ENCODE measurements at regions not wholly inside any gene's neighbourhood (a gene's known extent, or its start where the extent isn't known, plus 50 kb on each side); places are given as distances from the start of the nearest gene placed in this dataset.

DNA sequence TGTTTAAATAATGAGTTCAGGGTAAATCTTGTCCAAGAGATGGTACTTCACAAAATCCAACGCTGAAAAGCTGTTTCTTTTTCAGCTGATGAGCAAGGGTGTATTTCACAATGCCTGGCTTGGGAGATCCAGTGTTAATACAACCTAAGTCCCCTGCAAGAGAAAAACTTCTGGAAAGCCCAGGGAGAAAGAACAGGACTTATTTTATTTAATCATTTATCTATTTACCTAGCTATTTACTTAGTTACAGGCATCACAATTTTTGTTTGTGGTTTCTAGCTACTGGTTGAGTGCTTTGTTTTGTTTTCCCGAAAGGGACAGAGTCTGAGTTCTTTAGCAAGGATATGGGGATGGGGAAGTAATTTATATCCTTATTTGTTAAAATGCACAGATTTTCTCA, 598.2 kb upstream of the SYT4 start:
- no peak for DNase-seq (ENCODE audit: extremely low read depth in 1 of 2, low read depth in 1 of 2)

GRCh38 chr18:43876286-43876685, 599.0 kb upstream of the SYT4 start:
- no peak for DNase-seq (ENCODE audit: extremely low read depth in 1 of 2, low read depth in 1 of 2)

DNA sequence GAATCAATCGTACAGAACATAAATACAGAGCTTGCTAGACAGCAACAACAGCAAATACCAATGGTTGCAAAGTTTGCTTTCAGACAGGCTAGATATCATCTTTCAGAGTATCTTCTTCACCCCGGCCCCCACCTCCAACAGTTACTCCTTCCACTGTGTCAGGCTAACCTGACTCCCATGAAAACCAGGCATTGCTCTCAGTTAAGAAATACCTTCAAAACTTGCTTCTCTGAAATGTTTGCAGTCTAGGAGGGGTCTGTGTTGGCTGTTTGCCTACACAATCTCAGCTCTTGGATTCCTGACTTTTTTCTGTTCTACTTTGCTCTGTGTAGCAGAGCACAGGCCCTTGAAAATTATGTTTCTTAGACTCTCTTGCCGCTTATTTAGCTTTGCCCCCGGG, 599.5 kb upstream of the SYT4 start:
- no peak for DNase-seq (ENCODE audit: extremely low read depth in 1 of 2, low read depth in 1 of 2)

GRCh38 chr18:43877616-43878321, 600.5 kb upstream of the SYT4 start:
- no peak for DNase-seq (ENCODE audit: extremely low read depth in 1 of 2, low read depth in 1 of 2)

DNA sequence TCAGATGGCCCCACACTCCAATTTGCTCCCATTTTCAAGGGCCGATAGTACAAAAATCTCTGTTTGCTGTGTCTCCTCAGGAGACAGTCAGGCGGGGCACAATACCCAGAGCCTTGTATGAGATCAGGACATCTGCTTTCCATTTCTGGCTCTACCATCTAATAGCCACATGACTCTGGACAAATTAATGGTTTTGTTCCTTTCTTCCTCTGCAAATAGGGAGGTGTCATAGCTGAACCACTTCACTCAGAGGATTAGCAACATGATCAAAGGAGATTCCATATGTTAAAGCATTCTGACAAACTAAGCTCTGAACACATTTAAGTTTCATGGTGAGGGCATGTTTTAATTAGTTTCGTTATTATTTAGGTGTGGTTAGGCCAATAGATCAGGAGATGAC, 602.1 kb upstream of the SYT4 start:
- DNase-seq (ENCODE audit: extremely low read depth in 1 of 2, low read depth in 1 of 2), result no peak

DNA sequence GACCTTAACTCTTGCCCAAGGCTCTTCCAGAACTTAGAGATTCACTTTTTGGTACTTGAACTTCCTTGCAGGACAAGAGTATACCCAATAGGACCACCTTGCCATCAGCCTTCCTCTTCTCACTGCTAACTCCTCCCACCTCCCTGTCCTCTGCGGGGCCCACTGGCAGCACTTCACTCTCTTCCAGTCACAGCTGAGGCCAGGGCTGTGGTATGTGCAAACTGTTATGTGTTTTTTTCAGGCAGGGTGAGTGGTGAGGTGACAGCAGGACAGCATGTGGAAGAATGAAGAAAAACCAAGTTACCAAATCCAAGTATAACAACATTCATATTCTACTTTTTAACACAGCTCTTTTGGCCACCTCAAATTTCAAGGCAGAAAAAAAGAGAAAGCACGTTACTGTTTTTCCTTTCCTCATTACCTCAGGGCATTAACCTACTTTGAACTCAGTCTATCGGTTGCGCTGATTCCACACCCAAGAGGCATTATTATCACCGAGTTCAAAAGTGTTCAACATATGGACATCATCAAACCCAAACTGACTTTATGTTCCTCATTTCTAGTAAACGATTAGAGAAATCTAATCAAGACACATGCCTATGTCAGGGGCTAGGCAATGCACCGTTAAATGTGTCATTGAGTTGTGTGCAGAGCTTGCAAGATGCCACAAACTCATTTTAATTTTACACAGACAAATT, 605.2 kb upstream of the SYT4 start:
- no peak for DNase-seq (ENCODE audit: extremely low read depth in 1 of 2, low read depth in 1 of 2)

- DNase-seq (ENCODE audit: extremely low read depth in 1 of 2, low read depth in 1 of 2), result no peak
Measured at GRCh38 chr18:43883886-43884285, 606.6 kb upstream of the SYT4 start.

DNA sequence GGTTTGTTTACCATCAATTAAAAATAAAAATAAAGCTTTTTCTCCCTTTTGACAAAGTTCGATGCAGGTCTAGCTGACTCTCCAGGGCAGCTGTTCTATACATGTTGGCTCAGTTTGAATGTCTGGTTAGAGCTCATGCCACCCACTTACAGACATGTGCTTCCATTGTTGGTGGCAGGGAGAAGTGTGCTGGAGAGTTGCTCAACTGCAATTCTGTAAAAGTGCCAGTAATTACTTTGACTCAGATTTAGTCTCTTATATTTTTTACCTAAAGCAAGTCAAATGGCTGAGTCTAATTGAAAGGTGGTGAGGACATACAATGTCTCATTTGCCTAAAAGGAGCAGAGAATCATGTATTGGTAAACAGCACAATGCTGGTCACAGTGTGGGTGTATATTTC, 609.1 kb upstream of the SYT4 start:
- no peak for DNase-seq (ENCODE audit: extremely low read depth in 1 of 2, low read depth in 1 of 2)

DNA sequence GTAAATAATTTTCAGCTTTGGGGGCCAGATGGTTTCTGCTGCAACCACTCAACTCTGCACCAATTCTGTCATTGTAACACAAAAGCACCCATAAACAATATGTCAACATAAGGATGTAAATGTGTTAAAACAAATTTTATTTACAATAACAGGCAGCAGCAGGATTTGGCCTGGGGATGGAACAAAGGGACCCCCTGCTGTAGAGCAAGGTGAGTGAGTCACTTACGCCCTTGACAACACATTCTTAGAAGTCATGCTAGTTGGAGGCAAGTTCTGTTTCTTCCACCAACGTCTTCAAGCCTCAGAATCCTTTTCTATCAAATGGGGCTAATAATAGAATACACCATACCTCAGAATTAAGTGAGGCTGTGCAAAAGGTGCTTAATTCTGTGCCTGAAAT, 610.2 kb upstream of the SYT4 start:
- no peak for DNase-seq (ENCODE audit: extremely low read depth in 1 of 2, low read depth in 1 of 2)

- no peak for DNase-seq (ENCODE audit: extremely low read depth in 1 of 2, low read depth in 1 of 2)
Measured at GRCh38 chr18:43888598-43888997, 611.3 kb upstream of the SYT4 start.

DNA sequence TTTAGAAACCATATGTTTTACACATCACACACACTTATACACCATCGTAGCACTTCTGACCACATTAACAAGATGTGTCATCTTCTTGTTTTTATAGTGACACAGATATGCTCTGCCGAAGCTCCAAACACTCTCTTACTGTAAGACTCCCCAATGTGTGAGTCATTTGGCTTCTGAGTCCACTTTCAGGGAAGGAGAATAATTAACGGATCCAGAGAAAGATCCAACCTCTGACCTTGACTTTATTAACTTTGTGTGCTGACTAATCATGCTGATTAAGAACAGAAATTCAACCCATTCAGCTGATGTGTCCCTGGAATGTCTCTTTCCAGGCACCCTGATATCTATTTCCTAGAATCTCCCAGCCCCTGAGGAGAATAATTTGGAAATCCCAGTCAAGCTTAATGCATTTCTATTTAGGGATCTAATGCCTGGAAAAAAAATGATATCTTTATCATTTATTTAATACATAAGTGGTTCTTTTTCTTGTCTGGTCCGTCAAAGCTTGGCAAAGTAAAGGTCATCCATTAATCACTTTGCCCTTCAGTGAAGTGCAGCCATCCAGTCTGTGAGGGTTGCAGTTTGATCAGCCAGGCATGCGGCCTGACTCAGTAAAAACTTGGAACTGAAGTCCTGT, 615.8 kb upstream of the SYT4 start:
- DNase-seq (ENCODE audit: extremely low read depth in 1 of 2, low read depth in 1 of 2), result no peak

- DNase-seq (ENCODE audit: extremely low read depth in 1 of 2, low read depth in 1 of 2), result no peak
Measured at GRCh38 chr18:43904209-43904837, 627.0 kb upstream of the SYT4 start.

DNA sequence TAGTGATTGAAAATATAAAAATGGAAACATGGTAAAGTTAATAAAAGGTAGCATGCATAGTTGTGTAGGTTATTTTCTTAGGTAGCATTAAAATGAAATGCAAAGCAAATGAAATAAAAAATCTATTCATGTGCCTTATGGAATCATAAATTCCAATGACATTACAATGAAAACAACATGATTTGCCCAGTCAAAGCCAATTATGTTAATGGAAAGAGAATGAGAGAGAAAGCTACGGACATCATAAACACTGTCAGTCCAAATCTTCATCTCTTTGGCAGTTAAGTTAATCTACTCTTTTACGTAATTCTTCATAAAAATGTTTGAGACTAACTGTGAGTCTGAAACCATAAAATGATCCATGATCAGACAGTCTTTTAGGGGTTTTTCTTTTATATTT, 636.7 kb upstream of the SYT4 start:
- no peak for DNase-seq (ENCODE audit: extremely low read depth in 1 of 2, low read depth in 1 of 2)

- no peak for DNase-seq (ENCODE audit: extremely low read depth in 1 of 2, low read depth in 1 of 2)
Measured at GRCh38 chr18:43916984-43917383, 639.7 kb upstream of the SYT4 start.

GRCh38 chr18:43917520-43917919, 640.2 kb upstream of the SYT4 start:
- no peak for DNase-seq (ENCODE audit: extremely low read depth in 1 of 2, low read depth in 1 of 2)

GRCh38 chr18:43919551-43919950, 642.3 kb upstream of the SYT4 start:
- DNase-seq (ENCODE audit: extremely low read depth in 1 of 2, low read depth in 1 of 2), result no peak

DNA sequence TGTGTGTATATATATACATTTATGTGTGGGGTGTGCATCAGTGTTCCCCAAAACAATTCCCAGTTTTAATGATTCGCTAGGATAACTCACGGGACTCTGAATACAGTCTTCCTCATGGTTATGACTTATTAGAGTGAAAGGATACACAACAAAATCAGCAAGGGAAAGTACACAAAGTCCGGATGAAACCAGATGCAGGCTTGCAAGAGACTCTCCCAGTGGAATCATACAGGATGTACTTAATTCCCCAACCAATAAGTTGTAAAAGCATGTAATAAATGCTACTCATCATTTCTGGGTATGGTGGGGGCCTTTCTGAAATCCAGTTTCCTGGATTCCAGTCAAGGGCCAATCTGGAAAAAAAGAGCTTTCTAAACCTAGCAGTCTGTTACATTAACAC, 654.1 kb upstream of the SYT4 start:
- DNase-seq (ENCODE audit: extremely low read depth in 1 of 2, low read depth in 1 of 2), result no peak

GRCh38 chr18:43932140-43932539, 654.9 kb upstream of the SYT4 start:
- no peak for DNase-seq (ENCODE audit: extremely low read depth in 1 of 2, low read depth in 1 of 2)

GRCh38 chr18:43933177-43933576, 655.9 kb upstream of the SYT4 start:
- no peak for DNase-seq (ENCODE audit: extremely low read depth in 1 of 2, low read depth in 1 of 2)

GRCh38 chr18:43934322-43934721, 657.0 kb upstream of the SYT4 start:
- no peak for DNase-seq (ENCODE audit: extremely low read depth in 1 of 2, low read depth in 1 of 2)

DNA sequence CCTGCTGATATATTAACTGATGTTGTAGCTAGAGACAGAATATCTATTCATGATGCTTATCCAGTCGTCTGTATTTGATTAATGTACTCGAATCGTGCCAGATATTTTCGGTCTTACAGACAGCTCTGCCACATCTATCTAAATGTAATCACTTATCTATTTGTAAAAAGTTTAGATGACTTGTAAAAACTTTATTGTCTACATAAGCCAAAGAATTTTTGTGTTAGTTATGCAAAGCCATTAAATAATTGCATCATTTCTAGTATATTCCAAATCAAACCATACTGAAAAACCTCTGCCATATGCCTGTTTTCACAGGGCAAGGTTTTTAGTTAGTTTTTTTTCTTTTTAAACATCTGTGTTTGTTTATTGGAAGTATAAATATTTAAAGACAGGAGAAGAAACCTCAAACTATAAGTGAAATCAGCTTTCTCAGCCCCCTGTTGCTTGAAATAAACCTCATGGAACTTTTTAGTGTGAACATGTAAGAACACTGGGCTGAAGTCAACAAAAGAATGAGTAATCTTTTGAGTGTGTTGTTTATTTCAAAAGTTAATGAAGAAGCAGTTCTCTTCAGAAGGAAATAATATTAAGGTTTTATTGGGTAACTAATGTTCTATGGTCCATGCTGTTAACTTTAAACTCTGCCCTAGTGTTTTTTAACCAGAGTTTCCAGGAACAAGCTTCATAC, 657.6 kb upstream of the SYT4 start:
- DNase-seq (ENCODE audit: extremely low read depth in 1 of 2, low read depth in 1 of 2), result no peak
